ENCODE measurements at regions not wholly inside any gene's neighbourhood (a gene's known extent, or its start where the extent isn't known, plus 50 kb on each side); places are given as distances from the start of the nearest gene placed in this dataset.

- TF ChIP-seq CTCF (conservative IDR thresholded peaks at IDR 0.05; ENCODE audit: low read depth, low read length), result no peak
- no peak for TF ChIP-seq EZH2 (IDR thresholded peaks at IDR 0.05; ENCODE audit: borderline replicate concordance, low read depth, low read length, poor library complexity, severe bottlenecking)
These were observed 216.2 kb upstream of the PLEKHG7 start for GRCh38 chr12:92486443-92487137.

Measured in A673 (cell line).